Pancreas (tissue), 10 donors: ENCODE measurements at regions not wholly inside any gene's neighbourhood (a gene's known extent, or its start where the extent isn't known, plus 50 kb on each side); places are given as distances from the start of the nearest gene placed in this dataset.
"Not testable (repeated sequence)": the region's sequence is repeated elsewhere in the genome, so short reads cannot be mapped to it uniquely, and the experiment has no call there.

Experiments
- ATAC-seq, 4 donors: fragments of 200-7000 bp; cut with Tn5 transposase; one replicate each; pipeline versions ENCODE4 v1.8.0 to v1.9.1; 2020; ENCODE audit warnings: mild to moderate bottlenecking in 4 of 4, moderate library complexity in 4 of 4
- DNase-seq, 6 donors: peaks; one replicate each; pipeline ENCODE4 v3.0.0-alpha.2; 2020
- FAIRE-seq: peaks from 2 replicates; lab custom pipeline; 2012; peaks lifted over from hg19 to GRCh38; lab: Jason Lieb, UNC
- H3K27ac ChIP-seq, 4 donors: fragments of 200-600 bp; sonication (generic); 1 replicate in 3 of 4; 2 replicates in 1 of 4; pipeline versions ENCODE4 v1.5.0 to v1.8.0; 2020
- H3K27me3 ChIP-seq, 4 donors: fragments of 200-600 bp; one replicate each; pipeline ENCODE4 v1.8.0; 2021
- H3K36me3 ChIP-seq, 3 donors: fragments of 200-600 bp; sonication (generic) in 1 of 3; one replicate each; pipeline versions ENCODE4 v1.5.0 to v1.8.0; 2020 to 2021
- H3K4me1 ChIP-seq, 3 donors: fragments of 200-600 bp; one replicate each; pipeline ENCODE4 v1.8.0; 2021
- H3K4me3 ChIP-seq, 4 donors: fragments of 200-600 bp; sonication (generic) in 2 of 4; one replicate each; pipeline versions ENCODE4 v1.5.0 to v1.8.0; 2020 to 2021
- H3K9me3 ChIP-seq, 4 donors: fragments of 200-600 bp; one replicate each; pipeline ENCODE4 v1.8.0; 2021
- CTCF ChIP-seq, 4 donors: fragments of 200-600 bp; sonication (generic) in 3 of 4; IDR thresholded peaks; one replicate each; pipeline versions ENCODE4 v1.5.0 to v1.8.0; 2021; ENCODE audit warnings: antibody characterized with exemption in 4 of 4
- WGBS, 2 donors: extraction: QIAGEN DNeasy Blood & Tissue Kit; methylation state at CpG; one replicate each; pipeline ENCODE4 v1.1.7; 2013; 5-methylcytosine and 5-hydroxymethylcytosine counted together
- intact Hi-C, 3 donors: fragments of 100-400 bp; cut with DNase I; formaldehyde crosslinking; loops; one replicate each; pipeline versions ENCODE4 v1.11.1 to v1.14.2; 2022
- donor health status: healthy with polysubstance abuse.
- donor health status: DM: no; HTN: no; CAD: no; lungs with moderate emphysema.
- donor health status: DM: no; HTN: no; CAD: no.
- donor health status: control.
- donor health status: control.
- donor health status: Bipolar disorder and iron deficiency.
- donor health status: DM: yes; HTN: yes; CAD: no.
- donor health status: DM: no; HTN: no; CAD: no.
- donor health status: DM: no; HTN: no; CAD: no.
- donor health status: DM: yes; HTN: yes; CAD: no.

GRCh38 chr2:65896446-65896845 lies 464.0 kb upstream of the SPRED2 start:
- no peak overlapping the region for H3K4me3 ChIP-seq
- no peaks in the 10 kb centered on the region for H3K27me3 ChIP-seq
- DNase-seq = no peak
- no peaks in the 10 kb centered on the region for H3K36me3 ChIP-seq
- no peak for TF ChIP-seq CTCF (IDR thresholded peaks at IDR 0.05)
- FAIRE-seq = no peak
- no peaks in the 10 kb centered on the region for H3K9me3 ChIP-seq
- H3K27ac ChIP-seq = no peak overlapping the region
- whole genome bisulfite sequencing, 2 donors = 86 to 93% methylated on average over 4 of the region's 4 CpGs
- ATAC-seq = no peak
- intact Hi-C loops = no loop called here
- H3K4me1 ChIP-seq = no peaks in the 10 kb centered on the region

GRCh38 chr2:65890131-65890530 lies 457.7 kb upstream of the SPRED2 start:
- not testable (repeated sequence) for ATAC-seq
- 45 to 47% methylated on average over 6 of the region's 6 CpGs for WGBS, 2 donors

GRCh38 chr2:65885266-65885665 lies 452.9 kb upstream of the SPRED2 start:
- FAIRE-seq = no peak
- DNase-seq = no peak
- Histone ChIP-seq H3K9me3 (no peaks in the 10 kb centered on the region), H3K27me3 (no peaks in the 10 kb centered on the region), H3K27ac (no peak overlapping the region), H3K4me3 (no peak overlapping the region), H3K36me3 (no peaks in the 10 kb centered on the region), H3K4me1 (no peaks in the 10 kb centered on the region)
- peak in 2 of 4 donors; percentile 41 to 51 for ATAC-seq
- no peak for TF ChIP-seq CTCF (IDR thresholded peaks at IDR 0.05)
- WGBS, 2 donors = 34 to 58% methylated on average over 1 of the region's 1 CpG
- intact Hi-C loops = no loop called here

More at GRCh38 chr2:65890131-65890530, 457.7 kb upstream of the SPRED2 start:
- H3K36me3 ChIP-seq, FAIRE-seq, H3K27me3 ChIP-seq, H3K9me3 ChIP-seq, H3K27ac ChIP-seq, DNase-seq, intact Hi-C loops, H3K4me3 ChIP-seq, H3K4me1 ChIP-seq: not testable (repeated sequence)

GRCh38 chr2:65881592-65881991 lies 449.2 kb upstream of the SPRED2 start:
- intact Hi-C loops = no loop called here
- H3K27ac ChIP-seq = no peak overlapping the region
- no peak for FAIRE-seq
- no peak for TF ChIP-seq CTCF (IDR thresholded peaks at IDR 0.05)
- no peak overlapping the region for H3K4me3 ChIP-seq
- H3K36me3 ChIP-seq = no peaks in the 10 kb centered on the region
- H3K9me3 ChIP-seq = no peaks in the 10 kb centered on the region
- no peaks in the 10 kb centered on the region for H3K4me1 ChIP-seq
- 50% methylated on average over 1 of the region's 1 CpG for WGBS, 2 donors
- ATAC-seq = no peak
- no peak for DNase-seq
- H3K27me3 ChIP-seq = no peaks in the 10 kb centered on the region

- FAIRE-seq = no peak
- no peak for DNase-seq
- intact Hi-C loops = no loop called here
- Histone ChIP-seq H3K27ac (no peak overlapping the region), H3K4me3 (no peak overlapping the region), H3K4me1 (no peaks in the 10 kb centered on the region), H3K36me3 (no peaks in the 10 kb centered on the region), H3K9me3 (no peaks in the 10 kb centered on the region), H3K27me3 (no peaks in the 10 kb centered on the region)
- ATAC-seq = no peak
- WGBS, 2 donors = 81 to 84% methylated on average over 8 of the region's 8 CpGs
- no peak for TF ChIP-seq CTCF (IDR thresholded peaks at IDR 0.05)
Observed at GRCh38 chr2:65880436-65880835, 448.0 kb upstream of the SPRED2 start.

- WGBS, 2 donors = 72 to 80% methylated on average over 3 of the region's 3 CpGs
- no peak for TF ChIP-seq CTCF (IDR thresholded peaks at IDR 0.05)
- intact Hi-C loops = no loop called here
- Histone ChIP-seq H3K27ac (no peak overlapping the region), H3K4me1 (no peaks in the 10 kb centered on the region), H3K4me3 (no peak overlapping the region), H3K27me3 (no peaks in the 10 kb centered on the region), H3K36me3 (no peaks in the 10 kb centered on the region), H3K9me3 (no peaks in the 10 kb centered on the region)
- FAIRE-seq (no peak), ATAC-seq (no peak), DNase-seq (no peak)
Observed at GRCh38 chr2:65878011-65878340, 445.6 kb upstream of the SPRED2 start.
